ENCODE measurements at regions not wholly inside any gene's neighbourhood (a gene's known extent, or its start where the extent isn't known, plus 50 kb on each side); places are given as distances from the start of the nearest gene placed in this dataset.

- DNase-seq: no peak
Observed at GRCh38 chr5:86039351-86039750, 578.4 kb upstream of the COX7C start.

- no peak for DNase-seq
Observed at GRCh38 chr5:86070719-86071118, 547.0 kb upstream of the COX7C start.

DNA sequence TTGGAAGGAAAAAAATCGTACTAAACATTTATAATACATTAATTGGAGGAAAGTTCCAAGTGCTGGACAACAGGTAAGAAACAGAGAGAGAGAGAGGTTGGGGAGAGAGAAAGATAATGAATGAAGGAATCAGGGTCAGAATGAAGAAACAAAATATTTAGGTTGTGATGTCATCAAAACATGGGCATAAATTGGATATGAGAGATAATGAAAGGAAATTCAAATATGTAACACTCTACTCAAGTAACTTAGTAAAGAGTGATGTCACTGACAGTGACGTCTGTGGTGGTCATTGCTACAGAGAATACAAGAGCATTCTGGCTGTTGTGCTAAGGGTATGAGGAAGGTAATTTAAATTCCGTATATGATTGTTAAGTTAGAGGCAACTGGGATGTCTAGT, 543.4 kb upstream of the COX7C start:
- DNase-seq: no peak

GRCh38 chr5:86075139-86075538, 542.6 kb upstream of the COX7C start:
- DNase-seq: no peak

DNA sequence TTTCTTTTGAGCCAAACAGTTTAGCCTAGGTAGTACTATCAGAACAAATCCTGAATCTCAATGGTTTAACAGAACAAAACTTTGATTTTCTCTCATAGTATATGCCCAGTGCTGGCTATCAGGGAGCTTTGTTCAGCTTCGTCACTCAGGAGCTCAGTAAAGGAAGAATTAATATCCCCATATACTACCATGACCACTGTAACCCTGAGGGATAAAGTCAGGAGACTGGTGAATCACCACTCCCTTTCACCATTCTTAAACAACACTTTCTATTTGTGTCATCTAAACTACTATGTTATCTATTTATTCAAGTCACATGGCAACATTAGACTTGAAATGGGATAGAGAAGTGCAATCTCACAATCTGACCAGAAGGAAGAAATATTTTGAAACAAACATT, 522.6 kb upstream of the COX7C start:
- no peak for DNase-seq

DNA sequence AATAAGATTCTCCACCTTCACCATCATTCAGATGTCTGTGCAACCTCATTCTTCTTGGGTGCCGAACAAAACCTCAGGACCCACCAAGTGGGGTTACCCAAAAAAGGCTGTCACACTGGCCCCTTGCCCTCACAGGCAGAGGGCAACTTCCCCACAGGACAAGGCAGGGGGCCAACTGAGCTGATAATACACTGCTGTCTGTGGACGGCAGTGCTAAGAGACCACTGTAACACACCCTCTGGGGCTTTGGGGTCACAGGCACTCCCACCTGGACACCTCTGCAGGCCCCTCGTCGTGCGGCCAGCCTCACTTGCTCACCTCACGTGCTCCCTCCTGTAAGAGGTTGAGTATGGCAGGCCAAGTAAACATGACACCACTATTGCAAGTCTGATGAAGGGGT, 515.8 kb upstream of the COX7C start:
- DNase-seq: no peak

DNA sequence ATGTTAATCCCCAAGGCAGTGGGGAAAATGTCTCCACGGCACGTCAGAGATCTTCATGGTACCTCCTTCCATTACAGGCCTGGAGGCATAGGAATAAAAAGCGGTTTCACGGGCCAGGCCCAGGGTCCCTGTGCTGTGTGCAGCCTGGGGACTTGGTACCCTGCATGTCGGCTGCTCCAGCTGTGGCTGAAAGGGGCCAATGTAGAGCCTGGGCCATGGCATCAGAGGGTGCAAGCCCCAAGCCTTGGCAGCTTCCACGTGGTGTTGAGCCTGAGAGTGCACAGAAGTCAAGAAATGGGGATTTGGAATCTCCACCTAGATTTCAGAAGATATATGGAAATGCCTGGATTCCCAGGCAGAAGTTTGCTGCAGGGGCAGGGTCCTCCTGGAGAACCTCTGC, 508.9 kb upstream of the COX7C start:
- DNase-seq: no peak

- no peak for DNase-seq
Observed at GRCh38 chr5:86112249-86112648, 505.5 kb upstream of the COX7C start.

GRCh38 chr5:86115164-86115563, 502.6 kb upstream of the COX7C start:
- no peak for DNase-seq

GRCh38 chr5:86118542-86118941, 499.2 kb upstream of the COX7C start:
- DNase-seq: no peak

DNA sequence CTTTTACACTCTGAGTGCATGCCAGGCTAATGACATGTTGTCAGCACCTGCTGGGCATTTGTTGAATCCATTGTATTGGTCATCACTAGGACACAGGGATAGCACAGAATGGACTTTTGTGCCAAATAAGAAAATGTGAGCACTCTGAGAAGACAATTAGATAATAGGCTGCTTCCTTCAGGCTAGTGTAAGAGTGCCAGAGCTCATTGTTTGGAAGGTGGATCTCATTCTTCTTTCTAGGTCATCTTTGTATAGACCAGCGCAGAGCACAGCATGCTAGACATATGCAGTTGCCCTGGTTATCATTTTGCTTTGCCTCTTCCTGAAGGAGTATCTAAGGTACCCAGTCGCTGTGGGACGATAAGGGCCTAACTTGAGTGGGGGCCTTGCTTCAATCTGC, 493.4 kb upstream of the COX7C start:
- DNase-seq: no peak

- no peak for DNase-seq
Observed at GRCh38 chr5:86125731-86126601, 491.8 kb upstream of the COX7C start.

DNA sequence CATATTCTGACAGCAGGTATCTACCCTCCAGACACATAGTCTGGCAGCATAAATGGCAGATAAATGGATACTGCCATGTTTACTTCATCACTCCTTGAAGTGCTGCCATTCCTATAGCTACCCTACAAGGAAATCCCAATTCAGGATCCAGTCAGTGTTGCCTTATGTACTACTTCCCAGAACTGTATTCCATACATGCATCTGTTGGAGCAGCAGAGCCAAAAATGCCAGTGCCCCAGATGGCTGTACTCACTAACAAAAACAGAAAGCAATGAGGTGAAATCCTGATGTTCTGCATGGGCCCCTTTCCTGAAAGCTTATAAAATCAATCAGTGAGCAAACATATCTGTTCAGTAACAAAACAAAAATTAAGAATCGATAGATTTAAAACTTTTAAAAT, 490.0 kb upstream of the COX7C start:
- no peak for DNase-seq

- DNase-seq: no peak
Observed at GRCh38 chr5:86129009-86129408, 488.7 kb upstream of the COX7C start.

DNA sequence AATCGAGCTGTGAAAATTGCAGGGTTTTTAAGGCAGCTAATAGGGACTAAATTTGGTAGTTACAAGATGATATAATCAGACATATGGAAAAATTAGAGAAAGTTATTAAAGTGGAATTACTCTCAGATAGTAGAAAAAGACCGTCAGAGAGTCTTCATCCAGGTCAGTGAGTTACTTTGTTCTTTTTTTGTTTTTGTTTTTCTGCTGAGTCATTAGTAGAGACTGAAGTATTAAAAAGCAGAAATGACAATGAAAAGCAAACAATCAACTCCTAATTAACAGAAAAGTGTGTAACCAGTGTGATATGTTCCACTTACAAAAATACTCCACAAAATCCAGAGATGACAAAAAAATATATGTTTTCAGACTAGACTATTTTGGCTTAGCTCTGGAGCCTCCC, 480.4 kb upstream of the COX7C start:
- DNase-seq: no peak

GRCh38 chr5:86143837-86144236, 473.9 kb upstream of the COX7C start:
- no peak for DNase-seq

GRCh38 chr5:86152988-86153560, 464.7 kb upstream of the COX7C start:
- no peak for DNase-seq

- peak; percentile 1 for DNase-seq
Observed at GRCh38 chr5:86155796-86156195, 461.9 kb upstream of the COX7C start.

DNA sequence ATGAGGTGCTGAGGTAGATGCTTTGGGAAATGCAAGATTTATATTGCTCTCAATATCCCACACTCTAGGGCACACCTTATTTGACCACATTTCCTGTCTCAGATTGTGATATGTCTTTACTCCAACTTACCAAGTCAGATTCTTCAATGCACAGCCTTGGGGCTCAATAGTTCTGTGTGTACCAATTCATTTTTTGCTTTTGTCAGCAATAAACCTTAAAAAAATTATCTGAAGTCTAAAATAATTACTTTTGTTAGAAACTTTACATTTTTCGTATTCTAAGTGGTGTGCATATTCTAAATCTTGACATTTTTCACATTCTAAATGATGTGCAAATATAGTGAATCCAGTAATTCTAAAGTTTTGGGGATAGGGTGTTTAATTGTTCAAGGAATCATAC, 447.5 kb upstream of the COX7C start:
- DNase-seq: no peak

GRCh38 chr5:86175224-86175623, 442.5 kb upstream of the COX7C start:
- DNase-seq: no peak

DNA sequence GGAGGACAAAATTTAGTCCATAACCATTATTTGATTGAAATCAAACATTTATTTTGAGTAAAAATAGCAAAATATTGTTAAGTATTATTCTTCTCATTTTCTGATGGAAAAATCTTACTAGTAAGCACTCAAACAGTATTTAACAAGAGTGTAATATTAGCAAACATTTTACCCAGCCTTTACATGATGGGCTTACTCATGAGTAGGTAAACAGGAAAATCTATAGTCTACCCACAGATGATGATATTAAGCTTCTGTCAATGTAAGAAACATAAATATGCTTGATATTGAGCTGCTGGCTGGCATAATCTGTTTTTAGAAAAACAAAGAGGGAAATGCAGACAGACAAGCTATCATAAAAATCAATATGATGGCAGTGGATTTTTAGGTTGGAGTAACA, 418.5 kb upstream of the COX7C start:
- DNase-seq: no peak

DNA sequence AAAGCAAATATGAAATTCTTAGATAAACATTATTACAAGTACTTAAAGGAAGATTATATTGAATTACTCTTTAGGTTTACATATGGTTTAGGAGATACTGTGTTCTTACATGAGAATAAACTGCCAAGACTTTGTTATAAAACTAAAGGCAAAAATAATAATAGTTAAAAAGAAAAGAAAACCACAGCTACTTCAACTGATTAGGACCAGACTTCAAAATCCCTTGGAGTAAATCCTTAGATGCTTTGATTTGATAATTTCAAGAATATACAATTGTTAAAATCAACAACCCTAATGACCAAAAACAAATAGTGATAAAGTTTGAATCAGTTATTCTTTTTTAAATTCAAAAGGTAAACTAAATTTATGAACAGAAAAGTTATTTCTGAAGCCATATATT, 389.6 kb upstream of the COX7C start:
- no peak for DNase-seq

- no peak for DNase-seq
Observed at GRCh38 chr5:86232246-86232645, 385.5 kb upstream of the COX7C start.

DNA sequence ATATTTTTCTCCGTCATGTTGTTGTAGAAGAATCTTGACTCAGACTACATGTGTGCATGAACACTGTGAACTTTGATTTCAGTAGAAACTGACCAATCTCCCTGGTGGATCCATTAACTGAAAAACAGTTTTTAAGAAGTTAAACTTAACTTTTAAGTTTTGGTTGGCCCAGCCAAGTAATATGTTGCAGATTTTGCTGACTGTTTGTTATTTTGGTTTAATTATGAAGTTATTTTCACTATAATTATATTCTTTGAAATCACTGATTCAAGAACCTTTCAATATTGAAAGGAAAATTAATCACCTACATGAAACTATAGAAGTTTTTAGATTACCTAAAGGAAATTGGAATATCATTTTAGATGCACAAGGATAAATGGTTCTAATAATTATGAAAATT, 373.6 kb upstream of the COX7C start:
- no peak for DNase-seq
